Stromal cell of bone marrow (primary cell): ENCODE measurements at regions not wholly inside any gene's neighbourhood (a gene's known extent, or its start where the extent isn't known, plus 50 kb on each side); places are given as distances from the start of the nearest gene placed in this dataset.
"Not testable (repeated sequence)": the region's sequence is repeated elsewhere in the genome, so short reads cannot be mapped to it uniquely, and the experiment has no call there.

Experiments
- DNase-seq: peaks from one replicate; pipeline ENCODE4 v3.0.0-alpha.2; 2012; ENCODE audit warnings: low read depth

GRCh38 chr2:223464071-223464470 lies 138.1 kb downstream of the SCG2 start:
- DNase-seq = no peak

- DNase-seq = peak; percentile 99
Measured at GRCh38 chr2:223465793-223466192, 136.4 kb downstream of the SCG2 start.

DNA sequence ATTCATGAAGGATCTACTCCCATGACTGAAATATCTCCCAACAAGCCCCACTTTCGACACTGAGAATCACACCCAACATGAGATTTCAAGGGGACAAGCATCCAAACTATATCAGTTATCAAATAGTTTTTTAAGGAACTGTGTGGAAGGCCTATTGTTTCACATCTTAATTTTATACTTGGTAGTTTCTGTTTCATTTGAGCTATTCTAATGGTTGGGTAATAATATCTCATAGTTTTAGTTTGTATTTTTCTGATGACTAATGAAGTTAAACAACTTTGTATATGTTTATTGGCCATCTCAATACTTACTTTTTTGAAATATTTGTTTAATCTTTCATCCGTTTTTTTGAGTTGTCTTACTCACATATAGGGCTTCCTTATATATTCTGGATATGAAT lies 135.0 kb downstream of the SCG2 start:
- no peak for DNase-seq

GRCh38 chr2:223469270-223470046 lies 132.7 kb downstream of the SCG2 start:
- DNase-seq = peak; percentile 95

- no peak for DNase-seq
Measured at GRCh38 chr2:223470602-223471001, 131.6 kb downstream of the SCG2 start.

DNA sequence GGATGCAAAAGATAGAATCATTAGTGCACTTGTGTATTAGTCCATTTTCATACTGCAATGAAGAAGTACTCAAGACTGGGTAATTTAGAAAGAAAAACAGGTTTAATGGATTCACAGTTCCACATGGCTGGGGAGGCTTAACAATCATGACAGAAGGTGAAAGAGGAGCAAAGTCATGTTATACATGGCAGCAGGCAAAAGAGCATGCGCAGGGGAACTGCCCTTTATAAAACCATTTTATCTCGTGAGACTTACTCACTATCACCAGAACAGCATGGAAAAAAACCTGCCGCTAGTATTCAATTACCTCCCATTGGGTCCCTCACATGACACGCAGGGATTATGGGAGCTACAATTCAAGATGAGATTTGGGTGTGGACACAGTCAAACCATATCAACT lies 129.4 kb downstream of the SCG2 start:
- DNase-seq = no peak

DNA sequence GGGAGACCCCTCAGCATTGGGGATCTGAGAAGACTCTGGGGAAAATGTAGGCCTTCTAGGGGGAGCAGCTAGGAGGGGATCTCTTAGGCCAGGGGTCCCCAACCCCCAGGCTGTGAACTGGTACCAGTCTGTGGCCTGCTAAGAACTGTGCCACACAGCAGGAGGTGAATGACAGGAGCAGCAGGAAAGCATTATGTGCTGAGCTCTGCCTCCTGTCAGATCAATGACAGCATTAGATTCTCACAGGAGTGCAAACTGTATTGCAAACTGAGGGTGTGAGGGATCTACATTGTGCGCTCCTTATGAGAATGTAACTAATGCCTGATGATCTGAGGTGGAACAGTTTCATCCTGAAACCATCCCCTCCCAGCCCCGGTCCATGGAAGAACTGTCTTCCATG lies 127.3 kb downstream of the SCG2 start:
- no peak for DNase-seq

DNA sequence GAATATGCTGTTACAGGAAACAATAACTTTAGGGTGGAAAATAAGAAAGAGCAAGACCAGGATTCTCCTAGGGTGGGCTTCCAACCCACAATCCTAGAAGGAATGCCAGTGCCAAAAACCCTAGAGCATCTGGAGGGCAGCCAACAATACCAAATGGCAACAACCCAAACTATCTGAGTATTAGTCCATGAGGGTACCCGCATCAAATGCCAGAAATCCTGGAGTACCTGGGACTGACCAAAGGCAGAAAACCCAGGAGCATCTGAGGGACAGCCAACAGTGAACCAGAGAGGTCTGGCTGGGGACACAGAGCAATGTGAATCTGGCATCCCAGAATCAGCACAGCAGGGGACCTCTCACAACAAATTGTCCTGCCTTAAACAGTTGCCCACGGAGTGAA lies 126.3 kb downstream of the SCG2 start:
- no peak for DNase-seq

DNA sequence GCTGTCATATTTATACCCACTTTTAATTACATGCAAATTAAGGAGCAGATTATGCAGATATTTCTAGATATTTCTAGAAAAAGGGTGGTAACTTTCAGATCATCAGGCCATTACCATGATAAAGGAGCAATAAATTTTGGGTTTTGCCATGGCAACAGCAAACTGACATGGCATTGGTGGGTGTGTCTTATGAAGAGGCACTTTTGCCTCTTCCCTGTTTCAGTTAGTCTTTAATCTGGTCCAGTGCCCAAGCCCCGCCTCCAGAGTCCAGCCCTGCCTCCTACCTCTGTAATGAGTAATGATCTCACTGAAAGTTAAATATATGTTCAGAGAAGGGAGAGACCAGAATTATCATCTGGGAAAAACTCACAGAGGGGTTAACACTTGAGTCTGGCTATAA lies 124.8 kb downstream of the SCG2 start:
- DNase-seq = no peak

GRCh38 chr2:223481486-223481885 lies 120.7 kb downstream of the SCG2 start:
- no peak for DNase-seq

- DNase-seq = no peak
Measured at GRCh38 chr2:223486751-223487150, 115.4 kb downstream of the SCG2 start.

DNA sequence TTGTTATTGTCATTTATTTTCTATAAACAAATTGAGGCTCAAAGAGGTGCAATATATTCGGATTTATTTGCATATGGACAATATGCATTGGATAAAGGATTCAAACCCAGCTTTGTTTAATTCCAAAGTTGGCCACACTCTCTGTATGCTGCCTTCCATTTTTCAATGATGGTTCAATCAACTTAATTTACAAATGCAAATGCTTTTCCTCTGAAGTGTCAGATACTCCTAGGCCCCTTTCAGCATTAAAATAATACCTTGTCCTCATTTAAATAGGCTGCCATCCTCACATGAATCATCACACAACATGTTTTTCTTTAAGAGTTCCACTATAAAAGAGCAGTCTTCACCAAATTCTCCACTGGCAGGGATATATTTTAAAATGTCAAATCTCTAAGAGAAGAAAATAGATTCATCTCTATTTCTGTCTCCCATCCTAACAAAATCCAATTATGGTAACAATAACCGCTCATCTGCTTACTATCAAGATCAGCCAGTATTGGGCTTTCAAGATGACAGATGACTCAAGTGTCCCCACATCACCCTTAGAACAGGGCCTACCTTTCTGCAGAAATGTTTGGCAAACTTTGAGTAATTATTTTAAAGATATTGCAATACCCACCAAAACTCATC lies 114.8 kb downstream of the SCG2 start:
- no peak for DNase-seq

GRCh38 chr2:223488814-223489213 lies 113.3 kb downstream of the SCG2 start:
- DNase-seq = no peak

DNA sequence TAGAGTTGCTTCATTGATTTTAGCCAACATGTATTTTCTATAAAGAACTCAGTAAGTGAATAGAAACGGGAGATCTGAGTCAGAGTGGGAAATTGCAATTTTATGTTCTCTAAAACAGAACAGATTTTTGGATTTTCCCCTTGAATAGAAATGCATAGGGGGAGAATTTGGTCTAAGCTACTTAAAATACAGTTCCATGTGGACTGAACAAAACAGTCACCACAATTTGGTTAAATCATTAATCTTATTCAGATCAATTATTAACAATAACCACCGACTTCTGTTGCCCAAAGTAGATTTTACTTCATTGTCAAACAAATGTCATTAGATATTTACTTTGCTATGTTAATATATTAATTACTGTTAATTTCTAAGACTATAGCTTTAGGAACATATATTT lies 107.7 kb downstream of the SCG2 start:
- no peak for DNase-seq

DNA sequence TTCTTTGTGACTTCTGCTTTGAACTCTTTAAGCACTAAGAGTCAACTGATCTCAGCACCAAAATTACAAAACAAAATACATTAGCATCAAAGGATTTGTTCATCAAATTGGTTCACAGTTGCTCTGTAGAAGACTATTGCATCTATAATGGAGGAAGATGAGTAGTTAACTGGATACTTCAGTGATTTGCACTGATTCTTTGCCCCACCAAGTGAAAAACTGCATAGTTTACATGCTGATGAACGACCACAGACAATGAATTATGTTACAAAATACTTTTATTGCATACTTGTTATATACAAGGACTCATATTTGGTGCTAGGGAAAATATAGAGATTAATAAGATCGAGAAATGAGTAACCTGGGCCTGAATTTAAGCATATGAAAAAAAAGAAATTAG lies 107.2 kb downstream of the SCG2 start:
- DNase-seq = no peak

GRCh38 chr2:223496853-223497252 lies 105.3 kb downstream of the SCG2 start:
- not testable (repeated sequence) for DNase-seq

DNA sequence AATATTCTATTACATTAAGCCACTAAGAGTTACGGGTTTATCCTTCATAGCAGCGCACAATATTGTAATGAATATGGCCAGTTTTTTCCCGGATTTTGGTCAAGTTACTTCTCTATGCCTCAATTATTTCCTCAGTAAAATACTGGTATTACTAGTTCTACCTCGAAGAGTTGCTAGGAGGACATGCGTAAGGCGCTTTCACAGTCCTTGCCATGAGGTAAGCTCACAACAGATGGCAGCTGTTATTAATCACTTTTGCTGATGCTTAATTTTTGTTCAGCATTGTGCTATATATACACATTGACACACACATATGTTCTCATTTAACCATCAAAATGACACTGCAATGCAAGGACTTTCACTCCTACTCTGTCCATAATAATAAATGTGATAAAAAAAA lies 101.5 kb downstream of the SCG2 start:
- DNase-seq = no peak

- DNase-seq = no peak
Measured at GRCh38 chr2:223501641-223502040, 100.5 kb downstream of the SCG2 start.

DNA sequence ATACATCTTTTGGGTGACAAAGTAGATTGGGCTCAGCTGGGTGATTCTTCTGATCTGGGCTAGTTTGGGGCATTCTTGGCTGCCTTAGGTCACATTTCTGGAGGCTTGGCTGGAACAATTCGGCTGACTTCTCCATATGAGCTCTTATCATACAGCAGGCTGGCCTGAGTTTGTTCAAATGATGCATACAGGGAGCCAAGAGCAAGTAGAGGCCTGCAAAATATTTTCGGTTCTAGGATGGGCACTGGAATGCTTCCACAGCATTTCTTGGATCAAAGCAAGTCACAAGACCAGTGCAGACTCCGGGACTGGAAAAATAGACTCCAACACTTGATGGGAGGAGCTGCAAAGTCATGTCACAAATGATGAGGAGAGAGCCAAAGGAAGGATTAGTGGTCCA lies 98.4 kb downstream of the SCG2 start:
- DNase-seq = no peak

- DNase-seq = no peak
Measured at GRCh38 chr2:223508372-223508771, 93.8 kb downstream of the SCG2 start.

- DNase-seq = no peak
Measured at GRCh38 chr2:223510713-223511112, 91.4 kb downstream of the SCG2 start.

DNA sequence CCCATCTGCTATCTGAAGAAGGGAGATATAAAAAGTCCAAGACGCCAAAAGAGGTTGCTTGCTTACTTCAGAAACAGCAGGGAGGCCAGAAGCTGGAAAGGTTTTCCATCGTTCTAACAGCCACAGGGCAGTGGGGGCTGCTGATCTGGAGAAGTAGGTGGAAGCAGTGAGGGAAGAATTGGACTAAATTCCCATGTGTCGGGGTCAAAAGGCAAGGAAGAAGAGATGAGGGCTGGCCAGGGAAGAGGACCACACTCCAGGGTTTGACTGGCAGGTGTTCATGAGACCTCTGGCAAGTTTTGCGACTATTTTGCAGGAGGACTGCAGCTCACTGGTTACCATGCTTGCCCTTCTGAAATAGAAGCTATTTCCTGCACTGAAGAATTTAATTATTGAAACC lies 91.0 kb downstream of the SCG2 start:
- no peak for DNase-seq

- no peak for DNase-seq
Measured at GRCh38 chr2:223513771-223514455, 88.2 kb downstream of the SCG2 start.
